B cell (primary cell): ENCODE measurements at regions not wholly inside any gene's neighbourhood (a gene's known extent, or its start where the extent isn't known, plus 50 kb on each side); places are given as distances from the start of the nearest gene placed in this dataset.

Source experiments
- ATAC-seq: fragments of 200-7000 bp; cut with Tn5 transposase; one replicate; pipeline ENCODE4 v1.10.0; 2021; ENCODE audit warnings: low read depth, mild to moderate bottlenecking, moderate number of reproducible peaks, moderate library complexity
- CTCF ChIA-PET: fragments of 350-600 bp; sonication (Branson Sonifier 250); formaldehyde crosslinking; loops from one replicate; lab custom pipeline; 2021; ENCODE audit warnings: antibody characterized with exemption, inconsistent platforms; lab: Charles Lee
- POLR2A ChIA-PET: fragments of 350-600 bp; sonication (Branson Sonifier 250); formaldehyde crosslinking; loops from one replicate; lab custom pipeline; 2021; ENCODE audit warnings: antibody characterized with exemption; lab: Charles Lee
- DNase-seq: peaks from one replicate; pipeline ENCODE4 v3.0.0; 2013
- H2AFZ ChIP-seq: 2 replicates; pipeline ENCODE4 v1.6.1; 2012; ENCODE audit warnings: mild to moderate bottlenecking, low read depth, low read length; ENCODE audit not compliant: insufficient read depth, poor library complexity, severe bottlenecking
- H3K27ac ChIP-seq, 2 donors: 1 replicate in 1 of 2; 2 replicates in 1 of 2; pipeline ENCODE4 v1.5.1; 2012 to 2013; ENCODE audit warnings: low read length in 2 of 2, mild to moderate bottlenecking in 2 of 2, moderate library complexity in 1 of 2
- H3K27me3 ChIP-seq, 4 experiments: fragments of 200-600 bp in 1 of 4; sonication (generic) in 1 of 4; replicated peaks in 1 of 4; 1 replicate in 2 of 4; 2 replicates in 2 of 4; pipeline versions ENCODE4 v1.6.1 to v1.7.0; 2013 to 2016; ENCODE audit warnings: low read length in 3 of 4, mild to moderate bottlenecking in 2 of 4, mixed read lengths in 1 of 4, moderate library complexity in 1 of 4; ENCODE audit not compliant: insufficient read depth in 4 of 4, control insufficient read depth in 3 of 4; ENCODE audit errors: control extremely low read depth in 1 of 4
- H3K36me3 ChIP-seq, 2 experiments: replicated peaks in 1 of 2; 1 replicate in 1 of 2; 2 replicates in 1 of 2; pipeline versions ENCODE4 v1.6.1 to v1.7.1; 2013; ENCODE audit warnings: low read length in 1 of 2; ENCODE audit not compliant: insufficient read depth in 2 of 2, control insufficient read depth in 1 of 2; ENCODE audit errors: control extremely low read depth in 1 of 2, extremely low read depth in 1 of 2
- H3K4me1 ChIP-seq, 2 donors: fragments of 200-600 bp in 1 of 2; sonication (generic) in 1 of 2; 1 replicate in 1 of 2; 2 replicates in 1 of 2; pipeline versions ENCODE4 v1.5.1 to v1.6.1; 2013 to 2017; ENCODE audit warnings: low read length in 2 of 2; ENCODE audit not compliant: control insufficient read depth in 2 of 2, insufficient read depth in 2 of 2
- H3K4me2 ChIP-seq: replicated peaks from 2 replicates; pipeline ENCODE3; 2012; ENCODE audit warnings: mild to moderate bottlenecking, low read depth, low read length; ENCODE audit not compliant: poor library complexity, severe bottlenecking
- H3K4me3 ChIP-seq, 5 experiments: fragments of 200-600 bp in 1 of 5; sonication (generic) in 1 of 5; 1 replicate in 3 of 5; 2 replicates in 2 of 5; pipeline versions ENCODE4 v1.5.1 to v1.7.0; 2011 to 2016; ENCODE audit warnings: low read length in 4 of 5, mild to moderate bottlenecking in 4 of 5, low read depth in 2 of 5, control low read depth in 1 of 5, moderate library complexity in 1 of 5; ENCODE audit not compliant: insufficient read depth in 1 of 5; ENCODE audit errors: control extremely low read depth in 1 of 5, extremely low read depth in 1 of 5
- H3K79me2 ChIP-seq: fragments of 200-600 bp; sonication (generic); one replicate; pipeline ENCODE4 v1.6.0; 2016; ENCODE audit warnings: low read length; ENCODE audit not compliant: control insufficient read depth, insufficient read depth
- H3K9ac ChIP-seq: fragments of 200-600 bp; sonication (generic); 2 replicates; pipeline ENCODE4 v1.6.1; 2017; ENCODE audit warnings: mild to moderate bottlenecking, low read length, moderate library complexity
- H3K9me3 ChIP-seq, 3 donors: one replicate each; pipeline versions ENCODE4 v1.6.1 to v1.7.1; 2013; ENCODE audit warnings: low read length in 2 of 3; ENCODE audit not compliant: control insufficient read depth in 2 of 3, insufficient read depth in 1 of 3; ENCODE audit errors: control extremely low read depth in 1 of 3
- H4K20me1 ChIP-seq: 2 replicates; pipeline ENCODE4 v1.6.0; 2012; ENCODE audit warnings: mild to moderate bottlenecking, low read length; ENCODE audit not compliant: insufficient read depth, control insufficient read depth, poor library complexity, severe bottlenecking
- H3K27ac Mint-ChIP-seq: one replicate; pipeline ENCODE4 v1.8.0; 2021; ENCODE audit warnings: mixed read lengths
- H3K27me3 Mint-ChIP-seq: one replicate; pipeline ENCODE4 v1.8.0; 2021; ENCODE audit warnings: mixed read lengths
- H3K4me1 Mint-ChIP-seq: one replicate; pipeline ENCODE4 v1.8.0; 2021; ENCODE audit warnings: mixed read lengths
- H3K4me3 Mint-ChIP-seq: one replicate; pipeline ENCODE4 v1.8.0; 2021; ENCODE audit warnings: mixed read lengths
- H3K9me3 Mint-ChIP-seq: one replicate; pipeline ENCODE4 v1.8.0; 2022; ENCODE audit warnings: mixed read lengths; ENCODE audit not compliant: insufficient read depth
- CTCF ChIP-seq: fragments of 200-600 bp; IDR thresholded peaks from one replicate; pipeline ENCODE4 v1.8.0; 2022; ENCODE audit warnings: antibody characterized with exemption, mild to moderate bottlenecking
- EZH2 ChIP-seq: IDR thresholded peaks from 2 replicates; pipeline ENCODE4 v1.6.1; 2012; ENCODE audit warnings: borderline replicate concordance, low read depth, mild to moderate bottlenecking, moderate library complexity, low read length; ENCODE audit not compliant: insufficient read depth, poor library complexity, severe bottlenecking
- WGBS: methylation state at CpG from one replicate; pipeline ENCODE4 v1.1.5; 2013; ENCODE audit warnings: missing lambda C conversion rate; ENCODE audit not compliant: insufficient coverage; 5-methylcytosine and 5-hydroxymethylcytosine counted together
- intact Hi-C: fragments of 100-400 bp; cut with micrococcal nuclease; formaldehyde crosslinking; loops from one replicate; pipeline ENCODE4 v1.10.0; 2022

DNA sequence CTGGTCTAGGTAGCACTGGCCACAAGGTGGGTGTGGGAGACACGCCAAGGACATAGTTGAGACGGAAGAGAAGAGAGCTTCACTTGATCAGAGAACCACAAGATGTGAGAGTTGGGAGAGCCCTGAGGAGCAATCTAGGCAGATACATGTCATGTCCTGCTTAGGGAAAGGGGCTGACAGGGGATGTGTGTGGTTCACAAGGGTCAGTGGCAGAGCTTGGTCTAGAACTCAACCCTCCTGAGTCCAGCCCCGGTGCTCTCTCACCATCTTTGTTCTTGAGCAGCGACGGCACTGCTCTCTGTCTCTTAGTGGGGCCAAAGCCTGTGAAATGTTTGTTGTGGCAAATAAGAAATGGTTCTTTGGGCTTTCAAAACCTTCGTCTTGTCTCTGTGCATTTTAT is 243.5 kb upstream of the ROPN1 start:
- H3K27ac Mint-ChIP-seq: no peak overlapping the region
- intact Hi-C loops: no loop called here
- no peaks in the 10 kb centered on the region for H3K36me3 ChIP-seq
- H3K79me2 ChIP-seq: no peaks in the 10 kb centered on the region
- DNase-seq (no peak), ATAC-seq (no peak)
- 96% methylated on average over 3 of the region's 6 CpGs for WGBS
- H4K20me1 ChIP-seq: no peaks in the 10 kb centered on the region
- H3K4me3 Mint-ChIP-seq: no peak overlapping the region
- no peak overlapping the region for H2AFZ ChIP-seq
- H3K27me3 ChIP-seq: peaks cover 0 to 6% (median 0%) of the 10 kb centered on the region in 4 experiments
- no peak overlapping the region for H3K27ac ChIP-seq
- no peaks in the 10 kb centered on the region for H3K4me1 ChIP-seq
- H3K9ac ChIP-seq: no peak overlapping the region
- H3K4me1 Mint-ChIP-seq: no peaks in the 10 kb centered on the region
- no peaks in the 10 kb centered on the region for H3K9me3 Mint-ChIP-seq
- no peaks in the 10 kb centered on the region for H3K9me3 ChIP-seq
- H3K4me3 ChIP-seq: no peak overlapping the region
- H3K4me2 ChIP-seq: no peak overlapping the region
- ChIA-PET POLR2A (no interaction called here), CTCF (interaction anchor here (0.6 kb wide), 1 partner anchor 228 kb away, joined by 3 read pairs; no protein-coding TSS in a partner anchor)
- no peak for TF ChIP-seq EZH2
- no peak for TF ChIP-seq CTCF
- peaks cover 37% of the 10 kb centered on the region for H3K27me3 Mint-ChIP-seq

DNA sequence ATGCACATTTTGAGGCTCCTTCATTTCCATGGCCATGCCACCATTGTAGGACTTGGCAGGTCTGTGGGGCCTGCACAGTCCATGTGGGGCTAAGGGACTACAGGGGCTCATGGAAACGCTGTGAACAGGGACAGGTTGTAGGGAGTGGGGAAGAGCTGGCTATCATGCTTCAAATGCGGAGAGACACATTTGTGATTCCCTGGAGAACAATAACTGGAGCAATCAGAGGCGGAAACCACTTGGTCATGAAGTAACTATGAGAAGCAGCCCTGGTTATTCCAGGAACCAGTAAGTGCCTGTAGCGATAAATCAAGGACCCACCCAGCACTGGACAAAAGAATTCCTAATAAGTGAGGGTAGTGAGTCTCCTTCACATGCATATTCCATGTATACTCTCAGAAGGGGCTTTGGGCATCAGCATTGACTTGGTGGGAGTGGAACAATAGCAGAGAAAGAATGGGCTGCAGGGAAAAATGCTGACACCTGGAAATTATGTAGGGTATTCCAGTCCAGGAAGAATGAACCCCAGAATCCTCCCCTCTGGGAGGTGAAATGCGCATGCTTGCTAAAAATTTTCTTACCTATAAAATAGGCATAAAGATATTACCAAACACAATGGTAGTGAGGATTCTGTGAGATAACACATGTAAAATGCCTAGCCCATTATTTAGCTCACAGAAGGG is 251.4 kb upstream of the ROPN1 start:
- Mint-ChIP-seq H3K27ac (no peak overlapping the region), H3K9me3 (no peaks in the 10 kb centered on the region), H3K4me3 (no peak overlapping the region), H3K4me1 (no peaks in the 10 kb centered on the region), H3K27me3 (peaks cover 10% of the 10 kb centered on the region)
- CTCF ChIA-PET: no interaction called here
- no peaks in the 10 kb centered on the region for H3K27me3 ChIP-seq
- intact Hi-C loops: no loop called here
- H4K20me1 ChIP-seq: no peaks in the 10 kb centered on the region
- WGBS: 88% methylated on average over 2 of the region's 5 CpGs
- no peak overlapping the region for H3K27ac ChIP-seq
- TF ChIP-seq EZH2 (no peak), CTCF (no peak)
- no peak overlapping the region for H3K9ac ChIP-seq
- no peak overlapping the region for H3K4me3 ChIP-seq
- H3K79me2 ChIP-seq: no peaks in the 10 kb centered on the region
- H3K9me3 ChIP-seq: no peaks in the 10 kb centered on the region
- POLR2A ChIA-PET: no interaction called here
- no peak overlapping the region for H3K4me2 ChIP-seq
- ATAC-seq: no peak
- H3K4me1 ChIP-seq: no peaks in the 10 kb centered on the region
- H2AFZ ChIP-seq: no peak overlapping the region
- no peaks in the 10 kb centered on the region for H3K36me3 ChIP-seq
- no peak for DNase-seq
